GM12801 (cell line): ENCODE measurements at regions not wholly inside any gene's neighbourhood (a gene's known extent, or its start where the extent isn't known, plus 50 kb on each side); places are given as distances from the start of the nearest gene placed in this dataset.

Experiments
- TF ChIP-seq, protein P1 (sequence below): IDR thresholded peaks from one replicate; pipeline ENCODE4 v1.5.1; 2011; ENCODE audit warnings: control low read depth; ENCODE audit not compliant: insufficient read length; ENCODE audit errors: extremely low read depth

DNA sequence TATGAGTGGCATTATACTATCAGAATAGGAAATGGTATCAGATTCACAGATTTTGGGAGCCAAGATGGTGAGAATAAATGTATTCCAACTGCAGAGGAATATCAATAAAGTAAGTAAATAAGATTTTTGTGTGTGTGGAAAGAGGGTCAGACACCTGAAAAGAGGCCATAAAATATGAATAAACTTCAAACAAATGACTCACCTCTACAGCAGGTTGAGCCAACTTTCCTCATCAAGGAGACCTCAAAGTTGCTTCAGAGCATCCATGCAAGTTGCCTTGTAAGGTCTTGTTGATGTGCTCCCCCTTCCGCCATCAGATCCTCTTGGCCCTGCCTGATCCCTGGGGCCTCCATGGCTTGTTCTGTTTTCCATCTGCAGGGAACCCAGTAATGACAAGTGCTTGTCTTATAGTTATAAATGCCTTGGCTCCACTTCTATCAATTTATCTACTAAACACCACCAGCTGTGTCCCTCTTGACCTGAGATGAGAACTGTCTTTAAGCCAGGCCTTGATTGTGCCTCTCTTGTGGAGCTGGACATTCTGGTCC, 775.6 kb downstream of the LTN1 start:
- TF ChIP-seq, protein P1, sequence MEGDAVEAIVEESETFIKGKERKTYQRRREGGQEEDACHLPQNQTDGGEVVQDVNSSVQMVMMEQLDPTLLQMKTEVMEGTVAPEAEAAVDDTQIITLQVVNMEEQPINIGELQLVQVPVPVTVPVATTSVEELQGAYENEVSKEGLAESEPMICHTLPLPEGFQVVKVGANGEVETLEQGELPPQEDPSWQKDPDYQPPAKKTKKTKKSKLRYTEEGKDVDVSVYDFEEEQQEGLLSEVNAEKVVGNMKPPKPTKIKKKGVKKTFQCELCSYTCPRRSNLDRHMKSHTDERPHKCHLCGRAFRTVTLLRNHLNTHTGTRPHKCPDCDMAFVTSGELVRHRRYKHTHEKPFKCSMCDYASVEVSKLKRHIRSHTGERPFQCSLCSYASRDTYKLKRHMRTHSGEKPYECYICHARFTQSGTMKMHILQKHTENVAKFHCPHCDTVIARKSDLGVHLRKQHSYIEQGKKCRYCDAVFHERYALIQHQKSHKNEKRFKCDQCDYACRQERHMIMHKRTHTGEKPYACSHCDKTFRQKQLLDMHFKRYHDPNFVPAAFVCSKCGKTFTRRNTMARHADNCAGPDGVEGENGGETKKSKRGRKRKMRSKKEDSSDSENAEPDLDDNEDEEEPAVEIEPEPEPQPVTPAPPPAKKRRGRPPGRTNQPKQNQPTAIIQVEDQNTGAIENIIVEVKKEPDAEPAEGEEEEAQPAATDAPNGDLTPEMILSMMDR = no peak

DNA sequence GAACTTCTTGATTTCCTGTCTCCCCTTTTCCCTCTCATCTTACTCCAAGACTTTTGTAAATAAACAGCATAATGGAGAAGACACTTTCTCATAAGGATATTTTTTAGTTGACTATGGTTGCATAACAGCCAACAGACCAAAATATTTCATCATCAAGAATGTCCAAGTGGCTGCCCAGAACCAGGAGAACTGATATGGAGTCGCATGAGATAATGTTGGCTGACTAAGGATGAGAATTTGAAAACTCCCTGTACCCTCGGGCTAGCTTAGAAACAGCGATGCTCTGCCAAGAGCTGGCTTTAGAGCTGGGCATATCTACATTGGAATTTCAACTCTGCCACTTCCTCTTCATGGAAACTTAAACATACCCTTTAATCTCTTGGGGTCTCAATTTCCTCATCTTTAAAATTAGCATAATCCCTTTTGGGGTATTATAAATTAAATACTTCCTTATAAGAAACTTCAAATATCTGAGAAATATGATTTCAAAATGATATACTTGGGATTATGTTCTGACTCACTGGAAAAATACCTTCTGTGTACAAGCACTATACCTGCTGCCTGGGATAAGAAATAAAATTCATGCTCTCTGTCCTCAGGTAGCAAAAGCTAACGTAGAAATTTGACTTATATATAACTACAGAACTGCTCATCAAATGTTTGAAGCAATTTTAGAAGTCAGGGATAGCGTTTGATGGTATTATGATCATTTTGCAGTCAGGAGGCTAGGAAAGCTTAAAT, 777.3 kb downstream of the LTN1 start:
- TF ChIP-seq, protein P1 = no peak

DNA sequence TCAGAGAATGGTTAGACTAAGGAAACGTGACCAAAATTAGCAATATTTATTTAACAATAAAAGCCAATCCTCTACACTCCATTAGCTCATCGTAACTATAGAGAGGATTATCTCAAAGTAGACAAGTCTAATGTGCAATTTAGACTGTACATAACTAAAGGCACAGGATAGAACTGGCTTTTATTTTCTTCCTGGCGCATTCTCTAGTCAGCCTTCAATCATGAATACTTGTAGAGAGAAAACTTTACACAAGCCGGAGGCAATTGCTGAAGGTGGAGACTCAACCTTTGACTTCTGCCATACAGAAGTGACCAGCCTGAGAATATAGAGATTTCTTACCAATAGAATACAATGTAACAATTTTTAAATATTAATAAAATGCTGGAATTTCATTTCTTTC, 777.9 kb downstream of the LTN1 start:
- TF ChIP-seq, protein P1 = no peak

DNA sequence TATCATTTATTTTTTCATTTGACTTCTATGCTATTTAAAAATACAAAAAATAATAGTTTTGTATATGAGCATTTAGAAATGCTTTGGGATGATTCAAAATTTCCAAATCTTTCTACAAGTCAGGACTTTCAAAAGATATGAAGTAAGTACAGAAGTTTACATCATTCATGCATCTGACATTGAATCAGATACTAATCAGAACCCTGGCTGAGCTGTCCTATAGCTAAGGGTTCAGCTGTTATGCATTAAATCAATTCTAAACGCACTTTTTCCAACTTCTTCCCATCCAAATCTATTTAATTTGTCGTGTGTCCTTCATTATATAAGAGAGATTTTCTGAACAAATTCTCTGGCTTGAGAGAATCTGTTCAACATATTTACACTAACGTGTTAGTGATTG, 779.4 kb downstream of the LTN1 start:
- TF ChIP-seq, protein P1 = no peak

DNA sequence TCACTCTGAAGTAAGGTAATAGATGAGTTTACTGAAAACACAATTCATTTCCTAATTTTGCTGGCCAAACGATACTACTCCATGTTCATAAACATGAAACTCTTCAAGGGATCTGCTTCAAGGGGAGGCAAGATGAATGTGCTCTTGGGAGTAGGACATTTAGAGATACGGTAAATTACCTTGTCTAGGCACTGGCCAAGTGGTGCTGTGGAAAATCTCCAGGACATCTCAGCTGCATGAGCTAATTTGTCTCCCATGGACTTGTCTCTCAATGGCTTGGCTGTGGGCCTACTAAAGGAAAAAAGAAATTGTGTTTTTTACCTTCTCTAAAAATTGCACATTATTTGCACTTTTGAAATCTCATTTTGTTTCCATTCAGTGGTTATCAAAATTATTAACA, 780.6 kb downstream of the LTN1 start:
- TF ChIP-seq, protein P1 = no peak

DNA sequence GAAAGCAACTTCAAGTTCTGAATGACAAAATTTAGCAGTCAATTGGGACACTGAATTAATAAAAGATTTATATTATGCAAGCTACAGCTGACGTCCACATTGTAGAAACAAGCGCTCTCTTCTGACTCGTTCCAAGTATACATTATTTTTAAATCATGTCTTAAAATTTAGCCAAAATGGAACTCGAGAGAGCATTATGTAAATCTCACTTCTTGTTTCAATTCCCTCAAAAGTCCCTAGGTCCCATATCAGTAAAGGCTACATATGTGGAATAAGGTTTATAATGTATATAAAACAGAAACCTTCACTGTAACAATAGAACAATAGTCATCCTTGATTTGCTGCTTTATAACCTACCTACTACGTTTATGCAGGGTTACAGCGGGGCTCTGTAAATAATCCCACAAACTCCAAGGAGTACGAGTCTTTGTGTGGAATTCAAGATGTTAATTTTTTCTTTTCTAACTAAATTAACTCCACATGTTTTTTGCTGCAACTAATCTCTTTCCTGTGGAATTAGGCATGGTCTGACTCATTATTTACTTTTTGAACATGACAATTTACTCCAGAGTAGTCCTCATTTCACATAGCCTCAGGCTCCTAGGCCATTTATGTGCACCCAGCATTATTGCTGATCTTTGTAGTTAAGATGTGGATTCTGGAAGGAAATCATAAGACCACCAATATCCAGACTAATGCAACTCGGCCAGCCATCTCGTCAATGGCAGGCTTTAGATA, 785.1 kb downstream of the LTN1 start:
- TF ChIP-seq, protein P1 = no peak

DNA sequence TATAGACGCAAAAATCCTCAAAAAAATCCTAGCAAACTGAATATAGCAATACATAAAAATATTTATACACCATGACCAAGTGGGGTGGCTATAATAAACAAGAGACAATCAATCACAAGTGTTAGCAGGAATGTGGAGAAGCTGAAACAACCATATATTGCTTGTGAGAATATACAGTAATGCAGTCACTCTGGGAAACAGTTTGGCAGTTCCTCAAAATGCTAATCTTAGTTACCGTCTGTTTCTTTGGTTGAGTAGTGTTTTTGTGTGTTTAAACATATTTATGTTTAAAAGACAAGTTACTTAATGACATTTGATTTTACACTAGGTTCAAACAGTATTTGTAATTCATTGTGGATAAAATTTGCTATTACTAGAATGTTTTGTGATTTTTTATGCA, 792.0 kb downstream of the LTN1 start:
- TF ChIP-seq, protein P1 = no peak
